GM19397 (cell line): ENCODE measurements at regions not wholly inside any gene's neighbourhood (a gene's known extent, or its start where the extent isn't known, plus 50 kb on each side); places are given as distances from the start of the nearest gene placed in this dataset.

Source experiments
- ATAC-seq: cut with Tn5 transposase; IDR thresholded peaks from one replicate; pipeline ENCODE4 v1.9.1; 2021; ENCODE audit warnings: mild to moderate bottlenecking, moderate library complexity; ENCODE audit not compliant: unreplicated experiment

GRCh38 chr15:66848116-66848515, 146.1 kb downstream of the SMAD6 start:
- ATAC-seq = no peak

GRCh38 chr15:66848686-66849392, 146.8 kb downstream of the SMAD6 start:
- ATAC-seq = no peak

- ATAC-seq = no peak
Measured at GRCh38 chr15:66849393-66849745, 147.3 kb downstream of the SMAD6 start.

- no peak for ATAC-seq
Measured at GRCh38 chr15:66849746-66850077, 147.7 kb downstream of the SMAD6 start.

GRCh38 chr15:66850078-66850991, 148.3 kb downstream of the SMAD6 start:
- no peak for ATAC-seq

- ATAC-seq = no peak
Measured at GRCh38 chr15:66850996-66851310, 148.9 kb downstream of the SMAD6 start.

GRCh38 chr15:66851311-66852063, 149.5 kb downstream of the SMAD6 start:
- ATAC-seq = no peak

GRCh38 chr15:66852064-66852905, 150.2 kb downstream of the SMAD6 start:
- ATAC-seq = no peak

- ATAC-seq = no peak
Measured at GRCh38 chr15:66854012-66854965, 152.3 kb downstream of the SMAD6 start.

GRCh38 chr15:66855041-66855440, 153.0 kb downstream of the SMAD6 start:
- ATAC-seq = no peak

GRCh38 chr15:66857694-66858093, 155.7 kb downstream of the SMAD6 start:
- no peak for ATAC-seq

GRCh38 chr15:66858423-66859207, 156.6 kb downstream of the SMAD6 start:
- no peak for ATAC-seq

- no peak for ATAC-seq
Measured at GRCh38 chr15:66859688-66860253, 157.7 kb downstream of the SMAD6 start.

GRCh38 chr15:66860844-66861243, 158.8 kb downstream of the SMAD6 start:
- no peak for ATAC-seq

GRCh38 chr15:66862111-66862939, 160.3 kb downstream of the SMAD6 start:
- ATAC-seq = no peak

- no peak for ATAC-seq
Measured at GRCh38 chr15:66862940-66863335, 160.9 kb downstream of the SMAD6 start.

- no peak for ATAC-seq
Measured at GRCh38 chr15:66863390-66864085, 161.5 kb downstream of the SMAD6 start.
